Loucy (cell line): ENCODE measurements at regions not wholly inside any gene's neighbourhood (a gene's known extent, or its start where the extent isn't known, plus 50 kb on each side); places are given as distances from the start of the nearest gene placed in this dataset.

Experiments used
- H2AFZ ChIP-seq: fragments of 200-600 bp; sonication (generic); 2 replicates; pipeline ENCODE4 v1.6.0; 2016; ENCODE audit warnings: antibody characterized with exemption, mild to moderate bottlenecking, low read length, moderate library complexity
- H3F3A ChIP-seq: fragments of 200-600 bp; 2 replicates; pipeline ENCODE4 v1.6.0; 2016; ENCODE audit warnings: antibody characterized with exemption, low read depth, mild to moderate bottlenecking
- H3K27me3 ChIP-seq: fragments of 200-600 bp; sonication (generic); 2 replicates; pipeline ENCODE4 v1.6.1; 2014; ENCODE audit warnings: low read length, mild to moderate bottlenecking; ENCODE audit not compliant: insufficient read depth, poor library complexity, severe bottlenecking
- H3K36me3 ChIP-seq: fragments of 200-600 bp; sonication (generic); 2 replicates; pipeline ENCODE4 v1.6.1; 2016; ENCODE audit warnings: low read length; ENCODE audit not compliant: insufficient read depth
- H3K4me1 ChIP-seq: fragments of 200-600 bp; sonication (generic); 2 replicates; pipeline ENCODE4 v1.5.1; 2014; ENCODE audit warnings: low read length, mild to moderate bottlenecking; ENCODE audit not compliant: insufficient read depth, poor library complexity, severe bottlenecking
- H3K4me2 ChIP-seq: fragments of 200-600 bp; sonication (generic); 2 replicates; pipeline ENCODE4 v1.6.0; 2014; ENCODE audit warnings: antibody characterized with exemption, low read length, low read depth, mild to moderate bottlenecking; ENCODE audit not compliant: poor library complexity, severe bottlenecking
- H3K4me3 ChIP-seq: fragments of 200-600 bp; sonication (generic); 2 replicates; pipeline ENCODE4 v1.5.1; 2014; ENCODE audit warnings: low read length, mild to moderate bottlenecking, mixed read lengths; ENCODE audit not compliant: poor library complexity, severe bottlenecking
- H3K79me2 ChIP-seq: fragments of 200-600 bp; sonication (generic); 2 replicates; pipeline ENCODE4 v1.6.1; 2014; ENCODE audit warnings: low read length; ENCODE audit not compliant: insufficient read depth
- H3K9ac ChIP-seq: fragments of 200-600 bp; sonication (generic); 2 replicates; pipeline ENCODE4 v1.6.0; 2014; ENCODE audit warnings: mild to moderate bottlenecking, low read depth, low read length, moderate library complexity; ENCODE audit not compliant: poor library complexity, severe bottlenecking
- H3K9me2 ChIP-seq: fragments of 200-600 bp; sonication (generic); replicated peaks from 2 replicates; pipeline ENCODE4 v1.6.1; 2016; ENCODE audit warnings: low read depth, low read length, mixed read lengths
- H3K9me3 ChIP-seq: fragments of 200-600 bp; sonication (generic); 2 replicates; pipeline ENCODE4 v1.6.1; 2014; ENCODE audit warnings: mild to moderate bottlenecking, antibody characterized with exemption, low read length, low read depth; ENCODE audit not compliant: insufficient read depth
- H4K20me1 ChIP-seq: fragments of 200-600 bp; sonication (generic); 2 replicates; pipeline ENCODE4 v1.6.0; 2014; ENCODE audit warnings: antibody characterized with exemption, low read length, mild to moderate bottlenecking; ENCODE audit not compliant: insufficient read depth, poor library complexity, severe bottlenecking
- EZH2phosphoT487 ChIP-seq: fragments of 200-600 bp; IDR thresholded peaks from 2 replicates; pipeline ENCODE4 v1.6.1; 2018; ENCODE audit warnings: antibody characterized with exemption, mild to moderate bottlenecking, moderate library complexity, borderline replicate concordance
- TF ChIP-seq, protein P1 (sequence below): fragments of 200-600 bp; sonication (generic); conservative IDR thresholded peaks from 2 replicates; pipeline ENCODE4 v1.5.1; 2014; ENCODE audit warnings: mild to moderate bottlenecking, antibody characterized with exemption, low read length

DNA sequence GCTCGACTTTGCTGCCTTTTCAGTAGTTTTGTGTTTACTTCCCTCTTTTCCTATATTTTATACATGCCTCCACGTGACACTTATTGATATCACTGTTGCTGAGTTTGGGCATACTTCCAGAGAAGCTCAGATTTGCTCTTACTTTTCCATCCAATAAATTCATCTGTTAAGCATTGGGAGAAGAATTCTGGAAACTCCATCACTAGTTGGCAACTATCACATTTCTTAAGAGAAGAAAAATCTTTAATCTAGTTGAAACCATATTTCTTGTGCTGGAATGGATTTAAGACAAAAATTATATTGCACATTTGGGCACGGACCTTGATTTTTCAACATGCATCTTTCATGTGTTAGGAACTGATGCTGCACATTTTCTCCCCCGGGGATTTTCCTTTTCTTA lies 52.6 kb upstream of the CPO start:
- H3K9me2 ChIP-seq: no peaks in the 10 kb centered on the region
- H4K20me1 ChIP-seq: no peaks in the 10 kb centered on the region
- no peaks in the 10 kb centered on the region for H3K79me2 ChIP-seq
- no peak overlapping the region for H3K4me3 ChIP-seq
- no peak overlapping the region for H2AFZ ChIP-seq
- H3K9me3 ChIP-seq: no peaks in the 10 kb centered on the region
- H3K27me3 ChIP-seq: no peaks in the 10 kb centered on the region
- TF ChIP-seq EZH2phosphoT487: no peak
- TF ChIP-seq, protein P1, sequence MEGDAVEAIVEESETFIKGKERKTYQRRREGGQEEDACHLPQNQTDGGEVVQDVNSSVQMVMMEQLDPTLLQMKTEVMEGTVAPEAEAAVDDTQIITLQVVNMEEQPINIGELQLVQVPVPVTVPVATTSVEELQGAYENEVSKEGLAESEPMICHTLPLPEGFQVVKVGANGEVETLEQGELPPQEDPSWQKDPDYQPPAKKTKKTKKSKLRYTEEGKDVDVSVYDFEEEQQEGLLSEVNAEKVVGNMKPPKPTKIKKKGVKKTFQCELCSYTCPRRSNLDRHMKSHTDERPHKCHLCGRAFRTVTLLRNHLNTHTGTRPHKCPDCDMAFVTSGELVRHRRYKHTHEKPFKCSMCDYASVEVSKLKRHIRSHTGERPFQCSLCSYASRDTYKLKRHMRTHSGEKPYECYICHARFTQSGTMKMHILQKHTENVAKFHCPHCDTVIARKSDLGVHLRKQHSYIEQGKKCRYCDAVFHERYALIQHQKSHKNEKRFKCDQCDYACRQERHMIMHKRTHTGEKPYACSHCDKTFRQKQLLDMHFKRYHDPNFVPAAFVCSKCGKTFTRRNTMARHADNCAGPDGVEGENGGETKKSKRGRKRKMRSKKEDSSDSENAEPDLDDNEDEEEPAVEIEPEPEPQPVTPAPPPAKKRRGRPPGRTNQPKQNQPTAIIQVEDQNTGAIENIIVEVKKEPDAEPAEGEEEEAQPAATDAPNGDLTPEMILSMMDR: no peak
- peaks cover 16% of the 10 kb centered on the region for H3K4me1 ChIP-seq
- no peaks in the 10 kb centered on the region for H3F3A ChIP-seq
- H3K36me3 ChIP-seq: no peaks in the 10 kb centered on the region
- H3K4me2 ChIP-seq: no peak overlapping the region
- no peak overlapping the region for H3K9ac ChIP-seq

DNA sequence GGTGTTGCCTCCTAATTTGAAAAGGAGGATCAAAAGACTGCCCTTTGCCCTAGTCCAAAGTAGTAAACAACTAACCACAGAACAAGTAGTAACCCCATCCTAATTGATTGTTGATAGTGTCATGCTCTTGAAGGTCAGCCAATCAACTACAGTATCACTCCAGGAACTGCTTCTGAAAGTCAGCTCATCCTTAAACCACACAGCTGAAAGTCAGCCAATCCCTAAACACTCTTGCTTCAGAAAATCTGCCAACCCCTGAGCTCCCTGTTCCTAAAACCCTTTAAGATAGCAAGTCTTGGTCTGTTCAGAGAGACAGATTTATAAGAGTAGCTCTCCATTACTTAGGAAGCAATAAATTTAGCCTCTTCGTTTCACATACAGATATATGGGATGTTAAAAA lies 51.6 kb upstream of the CPO start:
- no peak overlapping the region for H3K4me3 ChIP-seq
- TF ChIP-seq, protein P1: no peak
- TF ChIP-seq EZH2phosphoT487: no peak

More for the DNA sequence above, 51.6 kb upstream of the CPO start:
- Histone ChIP-seq H3K36me3 (no peaks in the 10 kb centered on the region), H3K4me1 (peaks cover 19% of the 10 kb centered on the region), H3K9ac (no peak overlapping the region), H3K79me2 (no peaks in the 10 kb centered on the region), H3K27me3 (no peaks in the 10 kb centered on the region), H3K9me3 (no peaks in the 10 kb centered on the region), H3K4me2 (no peak overlapping the region), H3K9me2 (no peaks in the 10 kb centered on the region), H2AFZ (no peak overlapping the region), H3F3A (no peaks in the 10 kb centered on the region), H4K20me1 (no peaks in the 10 kb centered on the region)
